HL-60 (cell line): ENCODE measurements at regions not wholly inside any gene's neighbourhood (a gene's known extent, or its start where the extent isn't known, plus 50 kb on each side); places are given as distances from the start of the nearest gene placed in this dataset.
"Not testable (repeated sequence)": the region's sequence is repeated elsewhere in the genome, so short reads cannot be mapped to it uniquely, and the experiment has no call there.

Experiments used
- DNase-seq, 2 experiments: peaks; one replicate each; pipeline ENCODE4 v3.0.0-alpha.2; 2010 to 2020; ENCODE audit warnings: low read depth in 1 of 2, low spot score in 1 of 2
- H3K27ac ChIP-seq: fragments of 250-450 bp; sonication (Bioruptor Pico); replicated peaks from 2 replicates; pipeline ENCODE4 v1.5.1; 2020; ENCODE audit warnings: mild to moderate bottlenecking, moderate library complexity
- H3K27me3 ChIP-seq: fragments of 250-450 bp; sonication (Bioruptor Pico); 2 replicates; pipeline ENCODE4 v1.5.1; 2021; ENCODE audit warnings: mild to moderate bottlenecking, moderate library complexity; ENCODE audit not compliant: insufficient read depth, poor library complexity, severe bottlenecking
- H3K4me3 ChIP-seq: replicated peaks from 2 replicates; pipeline ENCODE4 v1.5.1; 2011; ENCODE audit warnings: mild to moderate bottlenecking, control low read depth, low read length; ENCODE audit not compliant: insufficient read depth
- GABPA ChIP-seq: IDR thresholded peaks from 2 replicates; pipeline ENCODE4 v1.6.1; 2012; ENCODE audit warnings: low read depth
- POLR2AphosphoS5 ChIP-seq: IDR thresholded peaks from 2 replicates; pipeline ENCODE4 v1.6.1; 2012; ENCODE audit warnings: low read depth
- SPI1 ChIP-seq: IDR thresholded peaks from 2 replicates; pipeline ENCODE4 v1.6.1; 2012; ENCODE audit warnings: low read depth, mild to moderate bottlenecking, borderline replicate concordance
- TF ChIP-seq, protein P1 (sequence below): IDR thresholded peaks from 2 replicates; pipeline ENCODE4 v1.6.1; 2012; ENCODE audit warnings: low read depth; ENCODE audit not compliant: insufficient replicate concordance
- TF ChIP-seq, protein P2 (sequence below): IDR thresholded peaks from one replicate; pipeline ENCODE4 v1.5.1; 2011; ENCODE audit warnings: low read length, control low read depth, inconsistent platforms; ENCODE audit not compliant: insufficient read depth

DNA sequence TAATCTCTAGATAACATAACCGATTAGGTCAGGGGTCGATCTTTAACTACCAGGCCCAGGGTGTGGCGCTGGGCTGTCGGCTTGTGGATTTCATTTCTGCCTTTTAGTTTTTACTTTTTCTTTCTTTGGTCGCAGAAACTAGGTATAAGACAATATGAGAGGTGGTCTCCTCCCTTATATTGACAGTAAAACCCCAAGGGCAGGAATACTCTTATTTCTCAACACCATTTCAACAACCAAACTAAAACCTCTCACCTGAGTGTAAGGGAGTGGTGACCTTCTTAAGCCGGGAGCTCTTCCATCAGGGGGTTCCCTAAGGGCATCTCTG, 144.4 kb upstream of the GRK3 start:
- H3K27me3 ChIP-seq, DNase-seq: not testable (repeated sequence)
- Histone ChIP-seq H3K27ac (peak overlapping the region; percentile 90), H3K4me3 (peak overlapping the region; percentile 73)

DNA sequence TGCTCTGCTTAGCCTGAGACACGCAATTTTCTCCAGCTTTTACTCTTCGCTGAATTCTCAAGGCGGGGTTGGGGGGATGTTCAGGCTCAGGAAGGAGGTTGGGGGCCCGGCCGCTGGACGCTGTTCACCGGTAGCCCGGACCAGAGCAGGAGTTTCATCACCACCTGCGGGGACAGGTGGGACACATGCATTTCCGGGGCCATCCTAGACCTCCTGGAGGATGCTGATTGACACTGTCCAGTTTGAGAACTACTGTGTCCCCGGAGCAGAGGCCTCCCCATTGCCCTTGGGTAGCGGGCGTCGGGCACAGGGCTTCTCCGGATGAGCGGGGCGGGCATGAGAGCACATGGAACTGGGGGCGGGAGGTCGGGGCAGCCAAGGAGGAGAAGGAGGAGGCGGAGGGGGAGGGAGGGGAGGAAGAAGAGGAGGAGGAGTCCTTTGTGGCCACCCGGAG, 144.0 kb upstream of the GRK3 start:
- TF ChIP-seq, protein P1, sequence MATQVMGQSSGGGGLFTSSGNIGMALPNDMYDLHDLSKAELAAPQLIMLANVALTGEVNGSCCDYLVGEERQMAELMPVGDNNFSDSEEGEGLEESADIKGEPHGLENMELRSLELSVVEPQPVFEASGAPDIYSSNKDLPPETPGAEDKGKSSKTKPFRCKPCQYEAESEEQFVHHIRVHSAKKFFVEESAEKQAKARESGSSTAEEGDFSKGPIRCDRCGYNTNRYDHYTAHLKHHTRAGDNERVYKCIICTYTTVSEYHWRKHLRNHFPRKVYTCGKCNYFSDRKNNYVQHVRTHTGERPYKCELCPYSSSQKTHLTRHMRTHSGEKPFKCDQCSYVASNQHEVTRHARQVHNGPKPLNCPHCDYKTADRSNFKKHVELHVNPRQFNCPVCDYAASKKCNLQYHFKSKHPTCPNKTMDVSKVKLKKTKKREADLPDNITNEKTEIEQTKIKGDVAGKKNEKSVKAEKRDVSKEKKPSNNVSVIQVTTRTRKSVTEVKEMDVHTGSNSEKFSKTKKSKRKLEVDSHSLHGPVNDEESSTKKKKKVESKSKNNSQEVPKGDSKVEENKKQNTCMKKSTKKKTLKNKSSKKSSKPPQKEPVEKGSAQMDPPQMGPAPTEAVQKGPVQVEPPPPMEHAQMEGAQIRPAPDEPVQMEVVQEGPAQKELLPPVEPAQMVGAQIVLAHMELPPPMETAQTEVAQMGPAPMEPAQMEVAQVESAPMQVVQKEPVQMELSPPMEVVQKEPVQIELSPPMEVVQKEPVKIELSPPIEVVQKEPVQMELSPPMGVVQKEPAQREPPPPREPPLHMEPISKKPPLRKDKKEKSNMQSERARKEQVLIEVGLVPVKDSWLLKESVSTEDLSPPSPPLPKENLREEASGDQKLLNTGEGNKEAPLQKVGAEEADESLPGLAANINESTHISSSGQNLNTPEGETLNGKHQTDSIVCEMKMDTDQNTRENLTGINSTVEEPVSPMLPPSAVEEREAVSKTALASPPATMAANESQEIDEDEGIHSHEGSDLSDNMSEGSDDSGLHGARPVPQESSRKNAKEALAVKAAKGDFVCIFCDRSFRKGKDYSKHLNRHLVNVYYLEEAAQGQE = no peak
- Histone ChIP-seq H3K27me3 (no peaks in the 10 kb centered on the region), H3K4me3 (peak overlapping the region; percentile 73), H3K27ac (peak overlapping the region; percentile 90)
- peak; percentile 58 to 80 for DNase-seq

DNA sequence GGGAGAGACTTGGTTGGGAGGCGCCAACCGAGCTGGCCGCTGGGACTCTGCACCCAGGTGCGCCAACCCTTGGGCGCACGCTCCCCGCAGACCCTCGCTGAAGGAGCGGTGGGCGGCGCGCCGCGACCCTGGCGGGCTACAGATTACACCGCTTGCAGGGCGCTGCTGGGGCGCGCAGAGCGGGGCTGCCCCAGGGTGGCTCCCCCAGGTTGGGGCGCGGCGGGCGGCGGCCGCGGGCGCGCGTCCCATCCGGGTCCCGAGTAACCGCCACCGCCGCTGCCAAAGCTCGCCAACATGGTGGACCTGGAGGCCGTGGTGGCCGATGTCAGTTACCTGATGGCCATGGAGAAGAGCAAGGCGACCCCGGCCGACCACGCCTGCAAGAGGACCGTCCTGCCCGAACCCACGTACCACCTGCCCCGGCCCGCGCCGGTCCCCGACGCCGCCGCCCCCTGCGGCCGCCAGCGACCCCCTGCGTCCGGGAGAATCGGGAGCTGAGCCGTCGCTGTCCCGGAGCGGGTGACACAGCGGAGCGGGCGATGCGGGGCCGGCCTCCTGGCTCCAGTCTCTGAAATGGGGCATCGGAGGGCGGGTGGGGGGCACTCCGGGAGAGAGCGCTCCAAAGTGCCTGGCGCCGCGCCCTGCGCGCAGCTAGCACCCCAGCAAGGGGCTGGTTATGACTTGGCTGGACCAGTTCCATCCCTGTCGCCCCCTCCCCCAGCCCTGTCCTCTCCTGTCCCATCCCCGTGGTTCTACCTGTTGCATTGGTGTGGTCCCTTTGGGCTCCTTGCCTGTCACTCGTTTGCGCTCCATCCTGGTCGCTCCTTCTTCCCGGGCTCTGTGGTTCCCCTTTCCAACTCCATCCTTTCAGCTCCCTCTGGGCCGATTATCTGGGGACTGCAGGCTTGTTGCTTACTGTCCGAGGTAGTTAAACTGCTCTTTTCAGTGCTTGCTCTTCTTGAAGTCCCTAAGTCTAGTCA, 143.3 kb upstream of the GRK3 start:
- H3K27me3 ChIP-seq = no peaks in the 10 kb centered on the region
- peak overlapping the region; percentile 73 for H3K4me3 ChIP-seq
- TF ChIP-seq, protein P2, sequence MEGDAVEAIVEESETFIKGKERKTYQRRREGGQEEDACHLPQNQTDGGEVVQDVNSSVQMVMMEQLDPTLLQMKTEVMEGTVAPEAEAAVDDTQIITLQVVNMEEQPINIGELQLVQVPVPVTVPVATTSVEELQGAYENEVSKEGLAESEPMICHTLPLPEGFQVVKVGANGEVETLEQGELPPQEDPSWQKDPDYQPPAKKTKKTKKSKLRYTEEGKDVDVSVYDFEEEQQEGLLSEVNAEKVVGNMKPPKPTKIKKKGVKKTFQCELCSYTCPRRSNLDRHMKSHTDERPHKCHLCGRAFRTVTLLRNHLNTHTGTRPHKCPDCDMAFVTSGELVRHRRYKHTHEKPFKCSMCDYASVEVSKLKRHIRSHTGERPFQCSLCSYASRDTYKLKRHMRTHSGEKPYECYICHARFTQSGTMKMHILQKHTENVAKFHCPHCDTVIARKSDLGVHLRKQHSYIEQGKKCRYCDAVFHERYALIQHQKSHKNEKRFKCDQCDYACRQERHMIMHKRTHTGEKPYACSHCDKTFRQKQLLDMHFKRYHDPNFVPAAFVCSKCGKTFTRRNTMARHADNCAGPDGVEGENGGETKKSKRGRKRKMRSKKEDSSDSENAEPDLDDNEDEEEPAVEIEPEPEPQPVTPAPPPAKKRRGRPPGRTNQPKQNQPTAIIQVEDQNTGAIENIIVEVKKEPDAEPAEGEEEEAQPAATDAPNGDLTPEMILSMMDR = no peak
- TF ChIP-seq SPI1 (no peak), POLR2AphosphoS5 (no peak; the same call in 1 of the 2 replicates), GABPA (no peak)
- TF ChIP-seq, protein P1 = no peak
- DNase-seq = no peak
- peak overlapping the region; percentile 90 for H3K27ac ChIP-seq

DNA sequence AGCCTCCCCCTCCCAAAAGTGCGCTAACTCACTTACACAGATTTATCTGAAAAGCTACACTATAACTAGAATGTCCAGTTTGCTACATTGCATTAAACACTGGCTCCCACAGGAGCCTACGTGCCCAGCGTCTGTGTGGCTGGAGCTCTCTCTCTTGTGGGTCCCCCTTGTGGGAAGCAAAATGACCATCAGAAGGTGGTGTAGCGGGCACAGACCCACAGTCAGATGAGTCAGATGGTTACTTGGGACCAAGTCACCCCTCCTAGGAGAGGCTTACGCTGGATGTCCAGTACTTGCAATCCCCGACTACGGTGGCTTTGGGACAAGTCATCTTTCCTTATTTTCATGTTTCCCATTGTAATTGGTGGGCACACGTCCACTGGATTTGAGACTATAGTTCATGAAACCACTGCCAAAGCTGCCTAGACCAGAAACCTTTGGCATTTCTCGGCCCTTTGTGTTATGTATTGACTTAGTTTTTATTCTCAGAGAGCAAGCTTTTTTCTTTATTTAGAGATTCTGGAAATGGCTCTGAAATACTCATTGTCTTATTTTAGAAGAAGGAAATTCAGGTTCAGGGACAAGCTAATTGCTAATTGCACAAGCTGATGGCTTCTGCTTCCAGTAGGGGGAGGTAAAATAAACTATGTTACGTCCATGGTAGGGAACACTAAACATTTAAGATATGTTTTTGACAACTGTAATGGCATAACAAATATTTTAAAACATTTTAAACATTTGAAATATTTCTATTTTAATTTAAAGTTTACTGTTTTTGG, 137.8 kb upstream of the GRK3 start:
- H3K27me3 ChIP-seq, H3K4me3 ChIP-seq, H3K27ac ChIP-seq: not testable (repeated sequence)
- TF ChIP-seq, protein P2 = peak; percentile 41
- peak; percentile 59 to 73 for DNase-seq

DNA sequence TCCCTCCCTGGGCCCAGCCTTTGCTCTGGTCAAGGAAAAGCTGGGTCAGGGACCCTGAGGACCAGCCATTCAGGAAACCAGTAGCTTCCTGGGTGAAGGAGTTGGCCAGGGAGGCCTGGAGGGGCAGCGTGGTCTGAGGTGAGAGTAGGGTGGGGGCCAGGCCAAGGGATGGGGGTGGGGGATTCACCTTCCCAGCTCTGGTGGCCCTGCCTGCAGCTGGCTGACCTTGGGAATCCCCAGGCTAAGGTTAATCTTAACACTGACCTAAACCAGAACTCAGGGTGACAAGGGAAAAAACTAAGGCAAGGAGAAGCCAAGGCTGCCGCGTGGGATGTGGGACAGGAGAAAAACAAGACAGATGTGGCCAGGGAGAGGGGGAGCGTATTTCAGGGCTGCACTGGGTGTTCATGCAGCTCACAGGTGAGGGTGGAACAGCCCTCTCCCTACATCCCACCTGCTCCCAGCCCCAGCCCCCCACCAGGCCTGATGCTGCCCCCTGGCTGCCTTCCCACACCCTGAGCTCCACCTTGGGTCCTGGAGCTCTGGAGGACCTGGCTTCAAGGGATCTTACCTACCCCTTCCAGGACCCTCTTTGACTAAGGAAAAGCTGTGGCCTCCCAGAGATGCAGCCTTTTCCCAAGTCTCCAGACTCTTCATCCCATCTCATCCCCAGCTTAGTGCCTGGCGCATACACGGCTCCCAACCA, 132.7 kb upstream of the GRK3 start:
- not testable (repeated sequence) for H3K4me3 ChIP-seq, H3K27me3 ChIP-seq, DNase-seq, H3K27ac ChIP-seq

DNA sequence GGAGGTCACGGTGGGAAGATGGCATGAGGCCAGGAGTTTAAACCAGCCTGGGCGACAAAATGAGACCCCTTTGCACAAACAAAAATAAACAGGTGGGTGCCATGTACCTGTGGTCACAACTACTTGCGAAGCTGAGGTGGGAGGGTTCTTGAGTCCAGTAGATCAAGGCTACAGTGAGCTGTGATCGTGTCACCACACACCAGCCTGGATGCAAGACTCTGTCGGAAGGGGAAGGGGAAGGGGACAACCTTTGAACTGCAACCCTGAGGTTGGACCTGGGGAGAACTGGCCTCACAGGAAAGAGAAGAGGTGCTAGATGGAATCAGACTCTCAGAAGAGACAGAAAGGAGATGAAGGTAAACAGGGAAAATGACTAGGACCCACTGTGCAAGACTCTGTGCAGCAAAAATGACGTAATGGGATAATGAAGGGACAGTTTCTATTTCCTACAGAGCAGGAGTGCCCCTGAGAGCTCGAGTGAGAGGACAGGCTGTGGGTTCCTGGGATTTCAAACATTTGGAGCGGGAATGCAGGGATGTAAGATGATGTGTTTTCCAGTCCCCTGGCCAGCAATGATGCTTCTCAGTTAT, 131.0 kb upstream of the GRK3 start:
- not testable (repeated sequence) for H3K4me3 ChIP-seq, H3K27ac ChIP-seq, H3K27me3 ChIP-seq
- peak in 1 of 2 experiments; percentile 25 for DNase-seq
